ENCODE measurements at regions not wholly inside any gene's neighbourhood (a gene's known extent, or its start where the extent isn't known, plus 50 kb on each side); places are given as distances from the start of the nearest gene placed in this dataset.
"Not testable (repeated sequence)": the region's sequence is repeated elsewhere in the genome, so short reads cannot be mapped to it uniquely, and the experiment has no call there.

DNA sequence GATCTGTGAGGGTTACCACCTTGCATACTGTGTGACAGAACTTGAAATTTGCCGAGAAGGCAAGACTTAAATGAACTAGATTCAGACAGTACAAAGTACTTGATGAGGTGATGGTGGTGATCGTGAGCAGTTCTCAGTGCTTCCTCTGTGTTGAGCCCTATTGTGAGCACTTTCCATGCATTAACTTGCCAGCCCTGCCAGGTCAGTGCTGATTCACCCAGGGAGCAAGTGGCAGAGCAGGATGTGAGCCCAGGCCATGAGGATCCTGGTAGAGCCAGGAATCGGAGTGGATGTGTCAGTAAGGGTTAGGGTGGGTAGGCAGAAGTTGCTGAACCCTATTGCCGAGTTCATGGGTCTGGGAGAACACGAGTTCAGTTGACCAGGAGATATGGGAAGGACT, 4545.7 kb upstream of the TPTE start:
- H3K36me3 ChIP-seq; H3K9me3 ChIP-seq (replicated peaks in 1 of 11); H3K4me1 ChIP-seq; H3K4me3 ChIP-seq; H3K27ac ChIP-seq; H3K4me2 ChIP-seq; H3K27me3 ChIP-seq; H4K20me1 ChIP-seq; H3K9ac ChIP-seq: not testable (repeated sequence)

DNA sequence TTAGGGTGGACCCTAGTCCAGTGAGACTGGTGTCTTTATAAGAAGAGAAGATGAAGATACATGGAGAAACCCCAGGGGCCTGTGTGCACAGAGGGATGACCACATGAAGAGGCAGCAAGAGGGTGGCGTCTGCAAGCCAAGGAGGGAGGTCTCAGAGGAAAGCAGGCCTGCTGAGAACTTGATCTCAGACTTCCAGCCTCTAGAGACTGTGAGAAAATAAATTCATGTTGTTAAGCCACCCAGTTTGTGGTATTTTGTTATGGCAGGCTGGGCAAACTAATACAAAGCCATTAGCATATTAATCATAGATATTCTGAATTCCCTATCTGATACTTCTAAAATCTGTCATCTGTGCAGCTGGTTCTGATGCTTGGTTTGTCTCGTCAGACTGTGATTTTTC, 4523.8 kb upstream of the TPTE start:
- H3K4me3 ChIP-seq; H4K20me1 ChIP-seq; H3K36me3 ChIP-seq; H3K9me3 ChIP-seq (replicated peaks in 1 of 11); H3K9ac ChIP-seq; H3K4me2 ChIP-seq; H3K27ac ChIP-seq; H3K27me3 ChIP-seq; H3K4me1 ChIP-seq: not testable (repeated sequence)

- H3K4me3 ChIP-seq: not testable (repeated sequence)
Observed at GRCh38 chr21:6015422-6016057, 4505.8 kb upstream of the TPTE start.

GRCh38 chr21:6020460-6020859, 4500.9 kb upstream of the TPTE start:
- H3K4me3 ChIP-seq: not testable (repeated sequence)

More at GRCh38 chr21:6015422-6016057, 4505.8 kb upstream of the TPTE start:
- not testable (repeated sequence) for H3K9ac ChIP-seq; H4K20me1 ChIP-seq; H3K36me3 ChIP-seq; H3K27me3 ChIP-seq; H3K27ac ChIP-seq; H3K4me2 ChIP-seq; H3K9me3 ChIP-seq (replicated peaks in 1 of 11); H3K4me1 ChIP-seq

DNA sequence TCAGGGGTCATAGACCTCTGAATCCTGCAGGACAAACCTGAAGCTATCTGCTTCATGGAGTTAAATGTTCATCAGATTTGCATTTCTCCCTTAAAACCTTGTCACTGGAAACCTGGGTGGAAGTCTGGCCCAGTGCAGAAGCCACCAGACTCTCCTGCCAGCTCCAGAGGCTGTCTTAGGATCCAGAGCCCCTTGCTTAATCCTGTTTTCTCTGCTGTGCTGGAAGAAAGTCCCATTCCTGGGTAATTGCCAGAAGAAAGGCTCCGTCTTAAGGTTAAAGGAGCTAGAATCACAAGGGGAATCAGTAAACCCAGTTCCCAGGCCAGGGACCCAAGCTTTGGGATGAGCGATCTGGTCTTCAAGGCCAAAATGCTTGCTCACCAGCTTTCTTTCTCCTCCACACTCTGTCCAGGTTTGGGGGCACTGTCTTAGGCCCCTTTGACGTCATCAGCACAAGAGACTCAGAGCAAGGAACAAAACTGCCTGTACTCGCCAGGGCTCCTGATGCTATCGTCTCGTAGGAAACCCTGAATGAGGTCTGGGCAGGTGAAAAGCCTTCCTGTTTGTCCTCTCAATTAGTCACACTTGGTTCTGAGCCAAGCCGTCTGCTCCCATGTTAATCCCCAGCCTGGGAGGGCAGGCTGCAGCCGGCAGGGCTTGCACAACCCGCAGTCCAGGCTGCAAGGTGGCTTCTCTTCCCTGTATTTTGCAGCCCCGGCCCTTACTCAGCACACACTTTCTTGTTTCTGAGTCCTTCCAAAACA, 4500.2 kb upstream of the TPTE start:
- H3K27me3 ChIP-seq; H3K36me3 ChIP-seq; H3K9ac ChIP-seq; H3K9me3 ChIP-seq (replicated peaks in 1 of 11); H3K4me1 ChIP-seq; H3K4me2 ChIP-seq; H3K4me3 ChIP-seq; H4K20me1 ChIP-seq; H3K27ac ChIP-seq: not testable (repeated sequence)

More at GRCh38 chr21:6020460-6020859, 4500.9 kb upstream of the TPTE start:
- H3K4me1 ChIP-seq; H3K27ac ChIP-seq; H3K9ac ChIP-seq; H3K9me3 ChIP-seq (replicated peaks in 1 of 11); H3K4me2 ChIP-seq; H3K36me3 ChIP-seq; H3K27me3 ChIP-seq; H4K20me1 ChIP-seq: not testable (repeated sequence)

- H3K9me3 ChIP-seq (replicated peaks in 1 of 11); H3K4me1 ChIP-seq; H4K20me1 ChIP-seq; H3K27ac ChIP-seq; H3K36me3 ChIP-seq; H3K4me3 ChIP-seq; H3K9ac ChIP-seq; H3K27me3 ChIP-seq; H3K4me2 ChIP-seq: not testable (repeated sequence)
Observed at GRCh38 chr21:6021717-6022270, 4499.6 kb upstream of the TPTE start.

- H4K20me1 ChIP-seq; H3K9me3 ChIP-seq (replicated peaks in 1 of 11); H3K4me3 ChIP-seq; H3K4me1 ChIP-seq; H3K4me2 ChIP-seq; H3K27ac ChIP-seq; H3K9ac ChIP-seq; H3K27me3 ChIP-seq; H3K36me3 ChIP-seq: not testable (repeated sequence)
Observed at GRCh38 chr21:6023331-6023730, 4498.1 kb upstream of the TPTE start.

- H4K20me1 ChIP-seq; H3K4me2 ChIP-seq; H3K9ac ChIP-seq; H3K27ac ChIP-seq; H3K27me3 ChIP-seq; H3K36me3 ChIP-seq; H3K4me1 ChIP-seq; H3K4me3 ChIP-seq; H3K9me3 ChIP-seq (replicated peaks in 1 of 11): not testable (repeated sequence)
Observed at GRCh38 chr21:6025139-6025538, 4496.2 kb upstream of the TPTE start.

GRCh38 chr21:6027497-6027896, 4493.9 kb upstream of the TPTE start:
- not testable (repeated sequence) for H3K4me2 ChIP-seq; H3K4me3 ChIP-seq; H3K9ac ChIP-seq; H4K20me1 ChIP-seq; H3K27ac ChIP-seq; H3K4me1 ChIP-seq; H3K9me3 ChIP-seq (replicated peaks in 1 of 11); H3K36me3 ChIP-seq; H3K27me3 ChIP-seq

GRCh38 chr21:6034124-6034678, 4487.2 kb upstream of the TPTE start:
- H3K4me2 ChIP-seq; H3K27ac ChIP-seq; H3K4me1 ChIP-seq; H3K36me3 ChIP-seq; H3K9ac ChIP-seq; H3K27me3 ChIP-seq; H3K9me3 ChIP-seq (replicated peaks in 1 of 11); H3K4me3 ChIP-seq; H4K20me1 ChIP-seq: not testable (repeated sequence)

DNA sequence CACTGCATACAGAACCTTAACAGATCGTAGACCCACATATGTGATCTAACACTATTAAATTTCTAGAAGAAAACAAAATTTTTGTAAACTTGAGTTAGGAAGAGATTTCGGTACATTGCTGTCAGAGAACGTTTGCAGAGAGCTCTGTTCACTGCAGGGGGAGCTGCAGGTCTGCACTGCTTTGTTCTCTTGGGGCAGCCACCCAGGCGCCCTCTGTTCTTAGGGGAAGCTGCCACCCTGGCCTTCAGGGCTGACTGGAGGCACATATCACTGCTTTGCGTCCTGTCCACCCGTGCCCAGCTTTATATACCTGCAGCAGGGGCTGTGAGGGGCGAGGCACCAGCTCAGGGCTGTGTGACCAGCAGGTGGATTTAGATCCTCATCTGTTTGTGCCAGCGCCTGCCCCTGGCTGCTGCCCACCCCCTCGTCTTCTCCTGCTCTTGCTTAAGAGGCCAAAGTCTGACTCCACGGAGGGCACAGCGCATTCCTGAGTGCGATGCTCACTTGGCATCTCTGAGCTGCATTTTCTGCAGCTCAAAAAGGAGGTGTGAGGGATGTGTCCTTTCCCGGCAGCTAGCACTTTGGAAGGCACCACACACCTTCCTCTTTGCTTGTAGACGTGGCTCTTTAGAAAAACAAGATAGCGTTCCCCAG, 4486.4 kb upstream of the TPTE start:
- H3K27ac ChIP-seq; H3K9me3 ChIP-seq (replicated peaks in 1 of 11); H3K4me1 ChIP-seq; H4K20me1 ChIP-seq; H3K4me2 ChIP-seq; H3K27me3 ChIP-seq; H3K4me3 ChIP-seq; H3K36me3 ChIP-seq; H3K9ac ChIP-seq: not testable (repeated sequence)

DNA sequence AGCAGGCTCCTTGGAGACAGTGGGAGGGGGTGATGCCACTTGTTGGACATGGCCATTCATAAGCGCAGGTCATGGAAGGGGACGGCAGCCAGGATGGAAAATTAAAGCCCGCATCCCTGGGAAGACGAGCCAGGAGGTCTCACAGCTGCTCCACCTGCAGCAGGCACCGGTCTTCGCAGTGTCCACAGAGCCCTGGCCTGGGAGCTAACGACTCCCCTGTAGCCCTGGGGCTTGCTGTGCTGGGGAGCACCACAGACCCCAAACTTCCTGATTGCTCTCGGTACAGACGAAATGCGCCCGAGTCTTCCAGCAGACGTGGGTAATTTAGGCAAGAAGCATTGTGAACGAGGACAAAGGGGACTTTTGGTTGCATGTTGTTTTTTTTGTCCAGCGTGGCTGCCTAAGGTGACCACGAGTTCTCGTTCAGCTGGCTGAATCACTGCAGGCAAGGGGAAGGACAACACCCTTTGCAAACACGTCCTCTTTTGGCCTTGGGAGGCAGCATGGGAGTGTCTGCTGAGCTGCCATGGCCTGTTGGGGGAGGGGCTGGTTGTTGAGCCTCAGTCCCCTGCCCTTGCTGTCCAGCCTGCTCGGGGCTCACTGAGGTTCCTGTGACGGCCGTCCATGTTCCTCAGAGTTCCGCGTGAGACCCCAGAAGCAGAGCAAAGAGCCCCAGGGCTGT, 4485.8 kb upstream of the TPTE start:
- H3K9ac ChIP-seq; H3K4me2 ChIP-seq; H3K9me3 ChIP-seq (replicated peaks in 1 of 11); H3K36me3 ChIP-seq; H3K27me3 ChIP-seq; H3K27ac ChIP-seq; H4K20me1 ChIP-seq; H3K4me3 ChIP-seq; H3K4me1 ChIP-seq: not testable (repeated sequence)

DNA sequence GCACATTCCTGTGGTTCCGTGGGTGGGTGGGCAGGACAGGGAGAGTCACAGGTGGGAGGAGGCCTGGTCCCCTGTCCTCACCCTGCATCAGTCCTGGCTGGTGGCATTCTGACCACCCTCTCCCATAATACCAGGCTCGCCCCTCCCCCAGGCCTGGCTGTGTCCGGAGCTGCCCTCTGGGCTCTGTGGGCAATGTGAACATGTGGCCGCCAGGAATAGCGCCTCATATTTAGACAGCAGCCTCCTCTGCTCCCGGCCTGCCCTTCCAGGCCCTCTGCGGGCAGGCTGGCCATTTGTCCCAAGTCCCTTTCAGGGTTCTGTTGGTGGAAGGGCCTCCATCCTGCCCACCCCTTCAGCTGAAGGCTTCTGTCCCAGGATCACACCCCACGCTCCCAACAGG, 4482.2 kb upstream of the TPTE start:
- H3K4me2 ChIP-seq; H3K4me1 ChIP-seq; H3K9ac ChIP-seq; H3K4me3 ChIP-seq; H3K36me3 ChIP-seq; H4K20me1 ChIP-seq; H3K9me3 ChIP-seq (replicated peaks in 1 of 11); H3K27me3 ChIP-seq; H3K27ac ChIP-seq: not testable (repeated sequence)
